H9 (cell line): ENCODE measurements at regions not wholly inside any gene's neighbourhood (a gene's known extent, or its start where the extent isn't known, plus 50 kb on each side); places are given as distances from the start of the nearest gene placed in this dataset.

Experiments used
- DNase-seq: peaks from one replicate; pipeline ENCODE4 v3.0.0-alpha.2; 2017
- H2AFZ ChIP-seq: one replicate; pipeline ENCODE4 v1.6.1; 2013; ENCODE audit warnings: mild to moderate bottlenecking, low read length, control low read depth, moderate library complexity
- H2AK5ac ChIP-seq: 2 replicates; pipeline ENCODE4 v1.6.1; 2013; ENCODE audit warnings: low read length, control low read depth, mixed read lengths; ENCODE audit not compliant: insufficient read length
- H2BK120ac ChIP-seq: one replicate; pipeline ENCODE4 v1.6.1; 2013; ENCODE audit warnings: low read depth, mild to moderate bottlenecking, low read length, control low read depth, inconsistent platforms; ENCODE audit not compliant: poor library complexity, severe bottlenecking
- H2BK12ac ChIP-seq: 2 replicates; pipeline ENCODE4 v1.6.1; 2013; ENCODE audit warnings: low read length, control low read depth, mixed read lengths, low read depth; ENCODE audit not compliant: insufficient read length
- H2BK15ac ChIP-seq: 2 replicates; pipeline ENCODE4 v1.6.1; 2013; ENCODE audit warnings: low read depth, low read length, control low read depth
- H2BK20ac ChIP-seq: one replicate; pipeline ENCODE4 v1.6.1; 2013; ENCODE audit warnings: low read depth, mild to moderate bottlenecking, low read length, control low read depth, inconsistent platforms; ENCODE audit not compliant: poor library complexity, severe bottlenecking
- H2BK5ac ChIP-seq: 2 replicates; pipeline ENCODE4 v1.6.1; 2013; ENCODE audit warnings: low read length, control low read depth, mixed read lengths; ENCODE audit not compliant: insufficient read length
- H3K14ac ChIP-seq: 2 replicates; pipeline ENCODE4 v1.6.1; 2013; ENCODE audit warnings: low read length, control low read depth; ENCODE audit not compliant: insufficient read depth
- H3K18ac ChIP-seq: 2 replicates; pipeline ENCODE4 v1.6.1; 2013; ENCODE audit warnings: low read depth, mild to moderate bottlenecking, mixed read lengths, low read length, control low read depth; ENCODE audit not compliant: insufficient read length
- H3K23ac ChIP-seq: 2 replicates; pipeline ENCODE4 v1.6.1; 2013; ENCODE audit warnings: low read length, control low read depth, mixed read lengths, low read depth; ENCODE audit not compliant: insufficient read length
- H3K23me2 ChIP-seq: 2 replicates; pipeline ENCODE4 v1.6.1; 2013; ENCODE audit warnings: low read depth, mild to moderate bottlenecking, mixed read lengths, low read length, control low read depth; ENCODE audit not compliant: insufficient read length, poor library complexity, severe bottlenecking
- H3K27ac ChIP-seq: 2 replicates; pipeline ENCODE4 v1.5.1; 2013; ENCODE audit warnings: low read length, control low read depth, mixed read lengths, low read depth; ENCODE audit not compliant: insufficient read length
- H3K27me3 ChIP-seq: 2 replicates; pipeline ENCODE4 v1.6.1; 2013; ENCODE audit warnings: low read length, control low read depth, inconsistent platforms; ENCODE audit not compliant: insufficient read depth
- H3K4ac ChIP-seq: 2 replicates; pipeline ENCODE4 v1.6.1; 2013; ENCODE audit warnings: low read depth, mild to moderate bottlenecking, control low read depth, inconsistent platforms, low read length, moderate library complexity
- H3K4me1 ChIP-seq: 2 replicates; pipeline ENCODE4 v1.6.1; 2013; ENCODE audit warnings: low read length, control low read depth, inconsistent platforms; ENCODE audit not compliant: insufficient read depth
- H3K4me2 ChIP-seq: 2 replicates; pipeline ENCODE4 v1.6.1; 2013; ENCODE audit warnings: low read length, control low read depth, mixed read lengths; ENCODE audit not compliant: insufficient read length, insufficient read depth
- H3K56ac ChIP-seq: 2 replicates; pipeline ENCODE4 v1.6.1; 2013; ENCODE audit warnings: low read depth, mild to moderate bottlenecking, mixed read lengths, low read length, control low read depth; ENCODE audit not compliant: insufficient read length
- H3K79me1 ChIP-seq: 2 replicates; pipeline ENCODE4 v1.6.1; 2013; ENCODE audit warnings: low read depth, mild to moderate bottlenecking, moderate library complexity, low read length, control low read depth, inconsistent platforms; ENCODE audit not compliant: insufficient read depth, poor library complexity, severe bottlenecking
- H3K79me2 ChIP-seq: 2 replicates; pipeline ENCODE4 v1.6.1; 2013; ENCODE audit warnings: low read length, control low read depth, inconsistent platforms; ENCODE audit not compliant: insufficient read depth
- H3K9ac ChIP-seq: 2 replicates; pipeline ENCODE4 v1.6.1; 2013; ENCODE audit warnings: low read length, control low read depth, mixed read lengths; ENCODE audit not compliant: insufficient read length; ENCODE audit errors: extremely low read depth
- H3K9me3 ChIP-seq: one replicate; pipeline ENCODE4 v1.6.1; 2013; ENCODE audit warnings: low read depth, low read length, inconsistent platforms; ENCODE audit not compliant: control insufficient read depth
- H3T11ph ChIP-seq: one replicate; pipeline ENCODE4 v1.6.1; 2013; ENCODE audit warnings: mild to moderate bottlenecking, low read length, control low read depth, inconsistent platforms
- H4K20me1 ChIP-seq: one replicate; pipeline ENCODE4 v1.6.1; 2013; ENCODE audit not compliant: control insufficient read depth, insufficient read length, insufficient read depth
- H4K5ac ChIP-seq: 2 replicates; pipeline ENCODE4 v1.6.1; 2013; ENCODE audit warnings: low read depth, mild to moderate bottlenecking, mixed read lengths, low read length, control low read depth; ENCODE audit not compliant: insufficient read length
- H4K8ac ChIP-seq: replicated peaks from 2 replicates; pipeline ENCODE4 v1.6.1; 2013; ENCODE audit warnings: low read length, control low read depth, mixed read lengths, low read depth; ENCODE audit not compliant: insufficient read length
- H4K91ac ChIP-seq: 2 replicates; pipeline ENCODE4 v1.6.1; 2013; ENCODE audit warnings: low read depth, mild to moderate bottlenecking, moderate library complexity, mixed read lengths, low read length, control low read depth; ENCODE audit not compliant: insufficient read length
- H3K27ac Mint-ChIP-seq, 3 experiments: 2 replicates in 2 of 3; 3 replicates in 1 of 3; pipeline ENCODE4 v1.8.0; 2020 to 2021; ENCODE audit warnings: mixed read lengths in 3 of 3, mild to moderate bottlenecking in 1 of 3, moderate library complexity in 1 of 3
- H3K27me3 Mint-ChIP-seq: 2 replicates; pipeline ENCODE4 v1.8.0; 2021; ENCODE audit warnings: low read depth, mild to moderate bottlenecking, moderate library complexity, mixed read lengths
- H3K36me3 Mint-ChIP-seq, 3 experiments: 2 replicates in 2 of 3; 3 replicates in 1 of 3; pipeline ENCODE4 v1.8.0; 2020 to 2021; ENCODE audit warnings: low read depth in 3 of 3, mixed read lengths in 3 of 3; ENCODE audit not compliant: insufficient read depth in 1 of 3
- H3K4me1 Mint-ChIP-seq, 2 experiments: 2 replicates each; pipeline ENCODE4 v1.8.0; 2020; ENCODE audit warnings: mixed read lengths in 2 of 2
- H3K4me3 Mint-ChIP-seq, 2 experiments: 2 replicates in 1 of 2; 3 replicates in 1 of 2; pipeline ENCODE4 v1.8.0; 2020 to 2021; ENCODE audit warnings: mild to moderate bottlenecking in 2 of 2, mixed read lengths in 2 of 2, moderate library complexity in 1 of 2
- H3K9me3 Mint-ChIP-seq, 2 experiments: 2 replicates in 1 of 2; 3 replicates in 1 of 2; pipeline ENCODE4 v1.8.0; 2020; ENCODE audit warnings: mild to moderate bottlenecking in 2 of 2, mixed read lengths in 2 of 2, moderate library complexity in 1 of 2
- WGBS: extraction: QIAGEN DNeasy Blood & Tissue Kit; methylation state at CpG from one replicate; pipeline ENCODE4 v1.1.7; 2013; ENCODE audit warnings: missing lambda C conversion rate, low lambda C conversion rate, mixed read lengths; ENCODE audit not compliant: insufficient read length; ENCODE audit errors: extremely low coverage; 5-methylcytosine and 5-hydroxymethylcytosine counted together
- TF ChIP-seq, protein P1 (sequence below): fragments of 200-600 bp; sonication (generic); conservative IDR thresholded peaks from 3 replicates; pipeline ENCODE4 v1.8.0; 2021; ENCODE audit warnings: antibody characterized with exemption, mild to moderate bottlenecking

GRCh38 chr4:184896868-184897715, 71.3 kb upstream of the ACSL1 start:
- Histone ChIP-seq H4K91ac (no peak overlapping the region), H3K27me3 (no peaks in the 10 kb centered on the region), H3K14ac (no peak overlapping the region), H2BK12ac (no peak overlapping the region), H4K8ac (no peak overlapping the region), H3K4me1 (no peaks in the 10 kb centered on the region), H3K79me1 (no peaks in the 10 kb centered on the region), H2BK5ac (no peak overlapping the region), H3K4ac (no peak overlapping the region), H3K23ac (no peak overlapping the region), H2BK20ac (no peak overlapping the region), H2AK5ac (no peak overlapping the region), H3K56ac (no peak overlapping the region), H2BK15ac (no peak overlapping the region), H3K27ac (no peak overlapping the region), H2BK120ac (no peak overlapping the region), H3K18ac (no peak overlapping the region), H4K5ac (no peak overlapping the region), H3T11ph (no peak overlapping the region), H3K9me3 (no peaks in the 10 kb centered on the region), H4K20me1 (no peaks in the 10 kb centered on the region), H3K9ac (no peak overlapping the region), H2AFZ (no peak overlapping the region), H3K4me2 (no peak overlapping the region), H3K23me2 (no peaks in the 10 kb centered on the region), H3K79me2 (no peaks in the 10 kb centered on the region)
- no peak for DNase-seq
- H3K27me3 Mint-ChIP-seq, result no peaks in the 10 kb centered on the region; the same call in 1 of the 2 replicates
- TF ChIP-seq, protein P1, sequence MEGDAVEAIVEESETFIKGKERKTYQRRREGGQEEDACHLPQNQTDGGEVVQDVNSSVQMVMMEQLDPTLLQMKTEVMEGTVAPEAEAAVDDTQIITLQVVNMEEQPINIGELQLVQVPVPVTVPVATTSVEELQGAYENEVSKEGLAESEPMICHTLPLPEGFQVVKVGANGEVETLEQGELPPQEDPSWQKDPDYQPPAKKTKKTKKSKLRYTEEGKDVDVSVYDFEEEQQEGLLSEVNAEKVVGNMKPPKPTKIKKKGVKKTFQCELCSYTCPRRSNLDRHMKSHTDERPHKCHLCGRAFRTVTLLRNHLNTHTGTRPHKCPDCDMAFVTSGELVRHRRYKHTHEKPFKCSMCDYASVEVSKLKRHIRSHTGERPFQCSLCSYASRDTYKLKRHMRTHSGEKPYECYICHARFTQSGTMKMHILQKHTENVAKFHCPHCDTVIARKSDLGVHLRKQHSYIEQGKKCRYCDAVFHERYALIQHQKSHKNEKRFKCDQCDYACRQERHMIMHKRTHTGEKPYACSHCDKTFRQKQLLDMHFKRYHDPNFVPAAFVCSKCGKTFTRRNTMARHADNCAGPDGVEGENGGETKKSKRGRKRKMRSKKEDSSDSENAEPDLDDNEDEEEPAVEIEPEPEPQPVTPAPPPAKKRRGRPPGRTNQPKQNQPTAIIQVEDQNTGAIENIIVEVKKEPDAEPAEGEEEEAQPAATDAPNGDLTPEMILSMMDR, result no peak
- 100% methylated on average over 1 of the region's 19 CpGs for WGBS
- H3K9me3 Mint-ChIP-seq, result no peaks in the 10 kb centered on the region; a peak in 1 of 5 replicates
- no peak overlapping the region for H3K4me3 Mint-ChIP-seq
- H3K36me3 Mint-ChIP-seq, result no peaks in the 10 kb centered on the region; a peak in 1 of 7 replicates
- peaks cover 5% of the 10 kb centered on the region in 2 experiments; a peak in 2 of 4 replicates for H3K4me1 Mint-ChIP-seq
- no peak overlapping the region; a peak in 1 of 7 replicates for H3K27ac Mint-ChIP-seq
